HEK293 (cell line): ENCODE measurements at regions not wholly inside any gene's neighbourhood (a gene's known extent, or its start where the extent isn't known, plus 50 kb on each side); places are given as distances from the start of the nearest gene placed in this dataset.

Experiments
- REST ChIP-seq: fragments of 450-650 bp; formaldehyde crosslinking; IDR thresholded peaks from 2 replicates; pipeline ENCODE4 v1.5.1; 2016; ENCODE audit warnings: missing biosample characterization, missing genetic modification characterization
- SP2 ChIP-seq: fragments of 450-650 bp; formaldehyde crosslinking; IDR thresholded peaks from 2 replicates; pipeline ENCODE4 v1.5.1; 2016; ENCODE audit warnings: missing biosample characterization, missing genetic modification characterization
- ZNF513 ChIP-seq: fragments of 450-650 bp; IDR thresholded peaks from 2 replicates; pipeline ENCODE4 v1.5.1; 2018; ENCODE audit warnings: missing biosample characterization, missing genetic modification characterization
- TF ChIP-seq, protein P1 (sequence below): fragments of 450-650 bp; formaldehyde crosslinking; IDR thresholded peaks from 2 replicates; pipeline ENCODE4 v1.5.1; 2016; ENCODE audit warnings: missing biosample characterization, missing genetic modification characterization

GRCh38 chr3:176968631-176969030 is 228.7 kb downstream of the TBL1XR1 start:
- TF ChIP-seq, protein P1, sequence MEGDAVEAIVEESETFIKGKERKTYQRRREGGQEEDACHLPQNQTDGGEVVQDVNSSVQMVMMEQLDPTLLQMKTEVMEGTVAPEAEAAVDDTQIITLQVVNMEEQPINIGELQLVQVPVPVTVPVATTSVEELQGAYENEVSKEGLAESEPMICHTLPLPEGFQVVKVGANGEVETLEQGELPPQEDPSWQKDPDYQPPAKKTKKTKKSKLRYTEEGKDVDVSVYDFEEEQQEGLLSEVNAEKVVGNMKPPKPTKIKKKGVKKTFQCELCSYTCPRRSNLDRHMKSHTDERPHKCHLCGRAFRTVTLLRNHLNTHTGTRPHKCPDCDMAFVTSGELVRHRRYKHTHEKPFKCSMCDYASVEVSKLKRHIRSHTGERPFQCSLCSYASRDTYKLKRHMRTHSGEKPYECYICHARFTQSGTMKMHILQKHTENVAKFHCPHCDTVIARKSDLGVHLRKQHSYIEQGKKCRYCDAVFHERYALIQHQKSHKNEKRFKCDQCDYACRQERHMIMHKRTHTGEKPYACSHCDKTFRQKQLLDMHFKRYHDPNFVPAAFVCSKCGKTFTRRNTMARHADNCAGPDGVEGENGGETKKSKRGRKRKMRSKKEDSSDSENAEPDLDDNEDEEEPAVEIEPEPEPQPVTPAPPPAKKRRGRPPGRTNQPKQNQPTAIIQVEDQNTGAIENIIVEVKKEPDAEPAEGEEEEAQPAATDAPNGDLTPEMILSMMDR (tag by site-specific recombination) = no peak
- no peak for TF ChIP-seq REST
- no peak for TF ChIP-seq ZNF513 (tag by site-specific recombination)
- no peak for TF ChIP-seq SP2 (tag by site-specific recombination)
